ENCODE measurements at regions not wholly inside any gene's neighbourhood (a gene's known extent, or its start where the extent isn't known, plus 50 kb on each side); places are given as distances from the start of the nearest gene placed in this dataset.
"Not testable (repeated sequence)": the region's sequence is repeated elsewhere in the genome, so short reads cannot be mapped to it uniquely, and the experiment has no call there.

- no peak for DNase-seq
Observed at GRCh38 chr1:94769551-94769950, 50.6 kb upstream of the SLC44A3 start.

DNA sequence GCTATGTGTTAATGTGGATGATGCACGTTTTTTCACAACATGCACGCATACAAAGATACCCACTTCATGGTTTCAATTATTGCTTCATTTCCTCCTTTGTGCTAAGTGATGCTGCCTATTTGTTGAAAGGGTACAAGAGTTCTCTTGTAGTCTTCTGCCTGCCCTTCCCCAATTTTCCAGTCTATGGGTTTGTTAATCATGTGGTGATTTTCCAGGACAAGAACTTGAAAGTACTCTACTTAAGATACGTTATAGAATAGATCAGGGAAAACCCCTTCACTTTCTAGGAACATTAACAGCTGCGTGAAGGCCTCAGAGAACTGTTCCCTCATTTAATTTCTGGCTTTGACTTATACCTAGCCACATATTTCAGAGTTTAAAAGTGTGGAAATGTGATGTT, 52.1 kb upstream of the SLC44A3 start:
- no peak for DNase-seq

DNA sequence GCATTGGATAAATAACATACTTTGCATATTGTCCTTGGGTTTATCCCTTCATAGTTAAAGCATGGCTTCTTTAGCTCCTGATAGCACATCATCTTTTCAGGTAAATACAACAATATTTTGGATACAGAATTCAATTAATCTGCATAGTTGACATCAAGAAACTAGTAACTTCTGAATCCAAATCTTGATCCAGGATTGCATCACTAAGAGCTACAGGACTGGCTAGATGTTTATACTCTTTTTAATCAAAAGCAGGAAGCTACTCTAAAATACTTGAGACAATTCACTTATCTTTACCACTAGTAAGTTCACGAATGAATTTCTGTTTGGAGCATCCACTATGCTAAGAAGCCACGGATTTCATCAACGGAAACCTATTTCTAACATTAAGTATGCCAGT, 54.2 kb upstream of the SLC44A3 start:
- DNase-seq, result no peak

DNA sequence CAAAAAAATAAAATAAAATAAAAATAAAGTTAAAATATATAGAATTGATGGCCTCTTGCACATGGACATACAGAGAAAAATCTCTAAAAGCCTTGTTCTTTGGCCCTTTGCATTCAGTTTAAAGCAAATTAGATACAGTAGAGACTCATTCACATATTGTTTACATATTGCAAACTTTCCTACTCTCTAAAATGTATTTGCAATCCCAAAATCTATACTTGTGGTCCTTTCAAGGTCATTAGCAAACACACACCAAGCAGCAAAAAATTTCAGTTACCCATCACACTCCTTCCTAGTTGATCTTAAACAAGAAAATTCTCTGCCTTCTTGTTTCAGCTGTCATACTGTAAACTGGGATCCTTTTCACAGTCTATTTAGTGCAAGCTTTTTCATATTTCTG, 61.0 kb upstream of the SLC44A3 start:
- no peak for DNase-seq

GRCh38 chr1:94757931-94758330, 62.2 kb upstream of the SLC44A3 start:
- DNase-seq, result no peak

GRCh38 chr1:94755675-94756074, 64.5 kb upstream of the SLC44A3 start:
- no peak for DNase-seq

GRCh38 chr1:94755016-94755415, 65.1 kb upstream of the SLC44A3 start:
- DNase-seq, result not testable (repeated sequence)

DNA sequence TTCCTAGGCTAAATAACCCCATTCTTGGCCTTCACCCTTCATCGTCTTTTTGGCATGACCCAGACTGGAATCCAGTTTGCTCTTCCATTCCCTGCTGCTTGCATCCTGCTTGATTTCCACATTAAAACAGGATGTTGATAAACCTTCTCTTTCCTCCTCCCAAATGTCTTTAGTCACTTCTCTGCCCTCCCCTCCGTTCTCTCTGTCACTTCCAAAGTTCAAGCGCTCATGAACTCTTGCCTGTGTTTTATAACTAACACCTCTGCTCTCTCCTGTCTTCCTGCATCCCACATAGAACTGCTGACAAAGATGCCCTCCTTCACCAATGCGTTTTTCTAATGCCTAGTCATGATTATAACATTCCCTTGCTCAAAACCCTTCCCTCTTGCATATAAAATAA, 65.6 kb upstream of the SLC44A3 start:
- DNase-seq, result no peak

GRCh38 chr1:94754095-94754494, 66.1 kb upstream of the SLC44A3 start:
- DNase-seq, result no peak

GRCh38 chr1:94753171-94753972, 66.8 kb upstream of the SLC44A3 start:
- DNase-seq, result no peak

DNA sequence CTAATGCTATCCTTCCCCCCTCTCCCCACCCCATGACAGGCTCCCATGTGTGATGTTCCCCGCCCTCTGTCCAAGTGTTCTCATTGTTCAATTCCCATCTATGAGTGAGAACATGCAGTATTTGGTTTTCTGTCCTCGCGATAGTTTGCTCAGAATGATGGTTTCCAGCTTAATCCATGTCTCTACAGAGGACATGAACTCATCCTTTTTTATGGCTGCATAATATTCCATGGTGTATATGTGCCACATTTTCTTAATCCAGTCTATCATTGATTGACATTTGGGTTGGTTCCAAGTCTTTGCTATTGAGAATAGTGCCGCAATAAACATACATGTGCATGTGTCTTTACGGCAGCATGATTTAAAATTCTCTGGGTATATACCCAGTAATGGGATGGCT, 68.7 kb upstream of the SLC44A3 start:
- not testable (repeated sequence) for DNase-seq

DNA sequence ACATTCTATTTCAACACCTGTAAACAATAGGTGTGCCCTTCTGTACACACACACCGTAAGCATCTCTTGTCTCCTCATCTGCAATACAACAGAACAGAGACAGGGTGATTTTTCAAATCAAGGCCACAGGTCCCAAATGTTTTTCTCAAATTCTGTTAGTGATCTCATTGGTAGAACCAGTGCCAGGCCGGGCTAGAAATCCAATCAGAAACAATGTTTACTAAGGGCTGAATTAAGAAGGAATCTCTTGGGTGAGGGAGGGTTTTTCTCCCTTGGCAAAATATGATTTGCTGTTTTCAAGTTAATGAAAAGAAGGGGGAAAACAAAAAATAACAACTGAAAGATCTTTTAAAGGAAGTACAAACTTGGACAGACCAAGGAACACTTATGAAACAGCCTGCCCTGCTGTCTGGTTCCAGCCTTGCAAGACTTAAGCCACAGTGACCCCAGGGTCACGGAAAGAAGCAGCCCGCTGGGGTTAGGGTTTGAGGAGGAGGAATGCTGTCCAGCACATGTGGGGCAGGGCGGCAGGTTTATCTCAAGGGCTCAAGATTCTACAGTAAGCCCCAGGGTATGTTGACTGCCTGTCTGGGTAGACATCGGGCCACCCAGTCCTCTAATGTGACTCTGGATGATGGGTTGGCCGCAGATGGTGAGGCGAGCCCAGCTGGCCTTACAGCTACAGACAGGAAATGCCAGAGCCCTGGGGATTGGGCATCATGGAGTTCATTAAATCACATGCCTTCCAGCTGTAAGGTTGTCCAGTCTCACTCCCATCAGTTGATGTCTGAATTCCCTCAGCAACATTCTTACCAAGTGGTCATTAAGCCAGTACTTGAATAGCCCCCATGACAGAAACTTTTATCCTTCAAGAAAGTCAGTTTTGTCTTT, 73.3 kb upstream of the SLC44A3 start:
- DNase-seq, result no peak

DNA sequence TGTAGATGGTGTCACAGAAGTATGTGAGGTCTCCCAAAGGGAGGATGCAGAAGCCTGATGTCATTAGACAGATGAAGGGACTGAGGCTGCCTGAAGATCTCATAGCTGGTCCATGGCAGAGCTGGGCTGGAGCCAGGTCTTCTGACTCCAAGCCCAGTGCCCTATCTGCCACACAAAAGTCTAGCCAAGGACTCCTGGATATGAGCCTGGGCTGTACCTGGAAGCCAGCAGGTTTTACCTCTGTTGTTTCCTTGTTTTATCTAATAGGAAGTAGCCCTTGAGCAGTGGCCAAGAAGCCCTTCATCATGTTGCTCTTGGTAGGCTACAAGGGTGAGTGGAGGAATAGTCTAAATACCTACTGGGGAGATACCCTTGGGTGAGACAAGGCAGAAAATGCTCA, 74.4 kb upstream of the SLC44A3 start:
- DNase-seq, result no peak

GRCh38 chr1:94743862-94744261, 76.3 kb upstream of the SLC44A3 start:
- peak in 1 of 56 donors; percentile 23 for DNase-seq

DNA sequence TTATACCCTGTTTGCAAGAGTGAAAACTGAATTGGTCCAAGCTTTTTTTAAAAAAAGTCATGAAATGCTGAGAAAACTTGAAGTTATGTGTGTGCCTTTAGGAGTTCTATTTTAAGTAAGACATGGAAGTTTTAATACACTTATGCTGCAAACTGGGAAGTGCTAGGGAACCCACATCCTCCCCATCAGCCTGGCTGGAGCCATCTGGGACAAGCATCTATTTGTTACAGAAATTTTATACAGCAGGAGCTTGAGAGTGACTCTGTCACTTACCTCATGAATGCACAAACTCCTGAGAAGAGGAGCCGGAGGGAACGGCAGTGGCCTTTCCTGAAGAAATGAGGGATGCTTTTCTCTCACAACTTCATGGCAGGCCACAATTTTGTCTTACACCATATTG, 78.2 kb upstream of the SLC44A3 start:
- DNase-seq, result no peak

DNA sequence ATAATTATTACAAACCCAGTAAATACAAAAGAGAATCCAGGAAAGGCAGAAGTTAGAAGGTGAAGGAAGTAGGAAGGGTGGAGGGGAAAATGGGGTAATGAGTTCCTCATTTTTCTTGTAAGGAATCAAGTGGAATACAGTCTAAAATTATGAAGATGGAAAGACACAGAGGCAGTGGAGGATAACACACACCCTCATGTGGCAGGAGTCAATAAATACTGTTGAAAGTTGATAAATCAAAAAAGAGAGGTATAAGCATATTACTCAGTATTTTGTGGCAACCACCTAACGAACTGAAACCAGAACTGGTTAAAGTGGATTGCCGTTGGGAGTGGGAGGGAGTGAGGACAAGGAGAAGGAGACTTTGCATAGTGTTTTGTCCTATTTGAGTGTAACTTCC, 78.6 kb upstream of the SLC44A3 start:
- no peak for DNase-seq

GRCh38 chr1:94739521-94740061, 80.6 kb upstream of the SLC44A3 start:
- DNase-seq, result no peak

- DNase-seq, result no peak
Observed at GRCh38 chr1:94738371-94738770, 81.8 kb upstream of the SLC44A3 start.

DNA sequence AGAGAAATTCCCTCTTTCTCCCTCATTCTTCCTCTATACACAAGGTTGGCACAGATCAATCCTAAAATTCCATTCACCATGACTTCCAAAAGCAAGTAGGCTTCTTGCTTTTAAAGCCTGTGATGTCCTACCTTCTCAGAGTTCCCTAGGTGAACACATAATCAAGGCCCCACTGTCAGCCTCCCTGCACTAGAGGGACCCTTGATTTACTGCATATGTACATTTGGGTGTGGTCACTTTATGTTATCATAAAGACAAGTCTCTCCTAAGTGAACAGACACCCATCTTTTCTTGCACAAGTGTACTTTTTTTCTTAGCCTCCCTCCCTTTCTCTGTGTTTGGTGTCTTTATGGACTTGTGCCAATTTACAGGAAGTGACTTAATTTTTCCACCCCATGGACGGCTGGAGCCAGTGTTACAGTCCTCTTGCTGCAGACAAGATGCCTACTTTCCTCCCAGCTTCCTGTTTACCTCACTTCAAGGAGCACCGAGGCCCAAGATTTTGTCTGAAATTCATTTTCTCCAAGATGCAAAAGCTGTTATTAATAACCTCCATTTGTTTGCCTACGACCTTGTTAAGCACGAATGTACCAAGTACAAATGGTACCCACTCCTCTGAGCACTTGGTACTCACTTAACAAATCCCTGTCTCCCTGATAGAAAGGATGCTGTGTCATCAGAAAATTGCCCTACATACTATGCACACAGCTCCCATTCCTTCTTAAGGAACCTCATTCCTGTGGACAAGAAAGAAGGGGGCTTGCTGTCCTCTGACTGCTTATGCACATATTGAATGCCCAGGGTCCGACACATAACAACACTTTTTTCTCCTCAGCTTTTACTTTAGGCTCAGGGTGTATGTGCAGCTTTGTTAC, 82.8 kb upstream of the SLC44A3 start:
- no peak for DNase-seq

DNA sequence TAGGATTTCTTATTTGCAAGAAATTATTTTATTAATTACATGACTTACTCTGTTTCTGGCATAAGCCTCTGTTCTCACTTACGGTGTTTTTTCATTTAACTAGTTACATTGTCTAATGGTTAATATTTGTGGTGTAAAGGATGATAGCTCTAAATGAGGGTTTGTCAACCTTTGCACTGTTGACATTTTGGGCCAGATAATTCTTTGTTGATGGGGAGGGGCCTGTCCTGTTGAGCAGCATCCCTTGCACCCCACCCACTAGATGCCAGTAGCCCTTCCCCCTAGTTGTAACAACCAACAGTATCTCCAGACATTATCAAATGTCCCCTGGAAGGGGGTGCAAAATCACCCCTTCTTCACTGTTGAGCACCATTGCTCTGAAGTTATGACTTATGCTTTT, 83.6 kb upstream of the SLC44A3 start:
- no peak for DNase-seq

DNA sequence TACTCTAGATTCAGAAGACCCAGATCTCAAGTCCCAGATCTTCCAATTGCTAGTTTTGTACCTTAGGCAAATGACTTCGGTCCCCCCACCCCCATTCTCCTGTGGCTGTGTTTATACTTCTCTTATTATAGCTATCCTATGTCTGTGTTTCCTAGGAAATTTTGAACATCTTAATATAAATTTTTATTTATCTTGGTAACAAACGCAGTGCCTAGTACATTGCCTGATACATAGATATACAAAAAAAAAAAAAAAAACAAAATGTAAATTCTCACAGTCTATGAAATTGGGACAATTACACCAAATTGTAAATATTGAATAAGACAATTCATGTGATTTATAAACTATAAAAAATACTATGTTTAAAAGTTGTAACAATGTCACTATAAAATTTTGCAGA, 84.1 kb upstream of the SLC44A3 start:
- no peak for DNase-seq

All from amygdala (tissue), 56 donors.